ENCODE measurements at regions not wholly inside any gene's neighbourhood (a gene's known extent, or its start where the extent isn't known, plus 50 kb on each side); places are given as distances from the start of the nearest gene placed in this dataset.

DNA sequence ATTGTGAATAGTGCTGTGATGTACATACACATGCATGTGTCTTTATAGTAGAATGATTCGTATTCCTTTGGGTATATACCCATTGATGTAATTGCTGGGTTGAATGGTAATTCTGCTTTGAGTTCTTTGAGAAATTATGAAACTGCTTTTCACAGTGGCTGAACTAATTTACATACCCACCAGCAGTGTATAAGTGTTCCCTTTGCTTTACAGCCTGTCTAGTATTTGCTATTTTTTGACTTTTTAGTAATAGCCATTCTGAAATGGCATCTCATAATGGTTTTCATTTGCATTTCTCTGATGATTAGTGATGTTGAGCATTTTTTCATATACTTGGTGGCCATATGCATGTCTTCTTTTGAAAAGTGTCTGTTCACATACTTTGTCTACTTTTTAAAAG is 54.5 kb upstream of the FAM78B start:
- no peak for DNase-seq

DNA sequence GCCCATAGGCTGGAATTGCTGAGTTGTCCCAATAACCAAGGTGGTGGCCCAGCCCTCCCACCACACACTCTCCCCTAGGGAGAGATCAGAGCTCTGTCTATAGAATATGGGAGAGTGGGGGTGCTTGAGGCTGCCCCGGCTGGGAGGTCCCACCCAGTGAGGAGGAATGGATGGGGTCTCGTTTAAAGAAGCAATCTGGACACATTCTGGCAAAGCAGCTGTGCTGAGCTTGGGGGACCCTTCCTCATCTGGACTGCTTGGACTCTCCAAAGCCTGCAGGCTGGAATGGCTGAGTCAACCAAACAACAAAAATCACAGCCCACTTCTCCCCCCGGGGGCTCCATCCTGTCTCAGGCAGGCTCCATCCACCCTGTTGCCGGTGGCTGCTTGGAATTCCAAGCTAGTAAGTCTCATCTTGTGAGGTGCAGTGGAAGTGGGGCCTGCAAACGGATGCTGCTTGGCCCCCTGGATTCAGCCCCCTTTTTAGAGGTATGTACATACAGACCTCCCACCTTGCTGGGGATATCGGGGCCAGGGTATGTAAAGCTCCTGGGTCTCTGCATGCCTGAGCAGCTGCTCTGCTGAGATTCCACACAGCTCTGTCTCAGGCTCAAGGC is 67.1 kb upstream of the FAM78B start:
- no peak for DNase-seq

DNA sequence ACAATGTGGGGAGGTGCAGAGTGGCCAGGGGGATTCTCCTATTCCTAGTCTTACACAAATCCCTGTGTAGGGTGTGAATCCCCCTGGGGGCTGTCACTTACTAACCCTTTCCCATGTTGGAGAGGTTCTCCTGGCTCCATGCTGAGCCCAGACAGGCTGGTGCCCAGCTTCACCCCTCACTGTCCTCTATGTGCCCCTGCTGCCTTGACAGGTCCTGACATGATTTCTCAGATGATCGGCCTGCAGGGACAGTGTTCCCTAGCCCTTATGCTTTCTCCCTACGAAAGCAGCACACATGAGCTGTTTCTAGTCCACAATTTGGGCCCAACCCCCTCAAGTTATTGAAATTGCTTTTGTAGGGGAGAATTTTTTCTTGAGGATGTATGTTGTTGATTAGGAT is 68.9 kb upstream of the FAM78B start:
- DNase-seq, result no peak

DNA sequence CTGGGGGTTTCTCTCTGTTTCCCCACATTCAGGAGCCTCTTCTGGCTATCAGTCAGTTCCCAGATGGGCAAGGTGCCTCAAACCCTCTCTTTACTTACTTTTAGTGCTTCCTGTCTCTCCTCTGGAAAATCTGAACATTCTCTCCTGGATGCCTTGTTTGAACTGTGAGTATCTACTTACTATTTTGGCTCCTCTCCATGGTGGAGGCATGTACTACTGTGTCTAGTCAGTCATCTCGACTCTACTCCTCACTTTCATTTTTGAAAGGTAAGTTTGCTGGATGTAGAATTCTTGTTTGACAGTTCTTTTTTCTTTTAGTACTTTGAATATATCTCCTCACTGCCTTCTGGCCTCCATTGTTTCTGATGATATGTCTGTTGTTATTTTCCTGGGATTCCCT is 70.9 kb upstream of the FAM78B start:
- no peak for DNase-seq

DNA sequence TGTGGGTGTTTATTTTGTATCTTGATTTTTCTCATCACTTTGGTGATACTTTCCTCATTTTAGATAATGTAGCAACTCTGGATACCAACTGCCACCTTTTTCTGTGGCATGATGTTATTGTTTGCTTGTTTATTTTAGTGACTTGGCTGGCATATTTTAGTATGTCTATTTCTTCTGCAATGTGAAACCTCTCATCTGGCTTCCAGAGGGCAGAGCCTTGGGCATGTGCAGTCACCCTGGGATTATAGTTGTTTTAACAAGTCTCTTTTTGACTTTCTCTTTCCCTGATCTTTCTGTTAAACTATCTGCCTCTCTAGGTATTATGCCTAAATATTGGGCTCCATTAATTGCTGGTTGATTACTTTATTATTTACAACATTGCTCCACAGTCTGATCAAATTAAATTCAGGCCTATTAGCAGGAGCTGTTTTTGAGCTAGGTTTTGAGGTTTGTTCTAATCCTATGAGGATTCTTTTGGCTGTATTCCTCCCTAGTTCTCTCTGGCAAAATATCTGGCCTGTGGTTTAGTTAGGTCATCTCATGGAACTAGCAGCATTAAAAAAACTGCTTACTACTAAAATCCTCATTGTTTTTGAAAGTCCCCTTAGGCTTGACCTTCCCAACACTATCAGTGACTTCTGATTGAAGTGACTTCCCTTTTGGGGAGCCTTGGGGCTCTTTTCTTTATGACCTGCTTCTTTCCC is 86.4 kb upstream of the FAM78B start:
- no peak for DNase-seq

DNA sequence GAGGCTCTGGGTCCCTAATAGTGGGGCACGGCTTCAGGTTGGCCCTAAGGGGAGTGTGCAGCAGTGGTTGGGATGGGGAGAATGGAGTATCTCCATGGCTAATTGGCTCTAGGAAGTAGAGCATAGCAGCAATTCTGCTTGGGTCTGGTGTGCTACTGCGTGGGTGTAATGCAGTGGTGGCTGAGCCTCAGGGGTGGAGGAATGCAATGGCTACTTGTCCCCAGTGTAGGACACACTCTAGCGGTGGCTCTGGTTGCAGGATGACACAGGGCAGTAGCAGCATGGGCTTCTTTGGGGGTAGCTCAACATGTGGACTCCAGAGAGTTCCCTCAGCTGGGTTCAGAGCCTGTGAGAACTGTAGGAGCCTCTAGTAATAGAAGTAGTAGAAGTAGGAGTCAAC is 91.2 kb upstream of the FAM78B start:
- DNase-seq, result no peak

DNA sequence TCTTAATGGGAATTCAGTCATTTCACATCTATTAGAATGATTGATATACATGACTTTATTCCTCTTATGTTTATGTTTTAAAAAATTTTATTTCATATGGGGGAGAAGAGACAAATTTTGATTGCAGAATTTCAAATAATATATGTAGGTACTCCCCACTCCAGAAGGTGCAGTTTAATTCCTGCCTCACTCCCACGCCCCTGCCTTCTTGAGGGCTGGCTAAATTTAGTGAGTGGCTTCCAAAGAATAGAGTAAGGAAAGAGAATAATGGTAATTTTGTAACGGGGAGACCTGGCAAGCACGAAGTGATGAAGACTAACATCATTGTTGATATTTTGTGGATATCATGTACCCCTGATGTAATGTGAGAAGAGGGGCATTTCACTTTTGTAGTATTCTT is 94.7 kb upstream of the FAM78B start:
- DNase-seq, result no peak

DNA sequence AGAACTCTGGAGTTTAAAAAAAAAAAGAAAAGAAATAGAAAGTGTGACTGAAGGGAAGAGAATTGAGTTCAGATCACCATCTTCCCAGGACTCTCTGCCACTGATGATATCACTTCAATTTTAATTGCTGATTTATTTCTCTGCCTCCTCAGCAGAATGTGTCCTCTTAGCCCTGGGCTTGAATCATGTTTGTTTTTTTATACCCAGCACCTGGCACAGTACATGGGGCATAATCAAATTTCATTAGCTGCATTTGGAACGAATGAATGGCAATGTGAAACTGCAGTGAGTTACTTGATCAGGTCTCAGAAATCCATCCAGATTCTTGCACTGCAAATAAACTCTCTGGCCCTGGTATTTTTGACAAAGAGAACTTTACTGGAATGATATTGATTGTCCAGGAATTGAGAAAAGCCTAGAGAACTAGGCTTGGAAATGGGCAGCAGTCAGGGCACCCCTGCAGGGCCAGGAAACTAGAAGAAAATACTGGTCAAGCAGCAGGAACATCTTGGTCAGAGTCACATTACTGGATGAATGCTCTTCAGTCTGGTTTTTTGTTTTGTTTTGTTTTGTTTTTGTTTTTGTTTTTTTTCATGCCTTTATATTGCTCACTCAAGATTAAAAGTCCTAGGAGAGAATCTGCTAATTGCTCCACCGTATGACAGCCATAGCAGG is 103.8 kb upstream of the FAM78B start:
- no peak for DNase-seq

DNA sequence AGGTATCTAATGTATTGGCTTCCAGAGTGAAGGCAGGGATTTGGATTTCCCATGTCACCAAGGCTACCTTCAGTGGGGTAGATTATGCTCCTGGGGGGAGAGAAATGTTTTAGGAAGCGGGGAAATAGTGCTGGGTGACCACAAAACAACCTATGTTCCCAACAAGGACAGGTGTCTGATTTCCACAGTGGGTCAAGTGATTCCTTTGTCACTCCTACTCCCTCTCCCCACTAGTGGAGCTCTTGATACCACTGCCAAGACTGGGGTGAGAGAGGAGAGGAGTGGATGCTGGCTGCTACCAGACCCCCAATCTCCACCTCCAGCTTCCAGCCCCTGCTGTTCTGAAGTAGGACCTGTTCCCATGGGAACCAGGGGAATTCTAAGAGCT is 104.3 kb upstream of the FAM78B start:
- no peak for DNase-seq

DNA sequence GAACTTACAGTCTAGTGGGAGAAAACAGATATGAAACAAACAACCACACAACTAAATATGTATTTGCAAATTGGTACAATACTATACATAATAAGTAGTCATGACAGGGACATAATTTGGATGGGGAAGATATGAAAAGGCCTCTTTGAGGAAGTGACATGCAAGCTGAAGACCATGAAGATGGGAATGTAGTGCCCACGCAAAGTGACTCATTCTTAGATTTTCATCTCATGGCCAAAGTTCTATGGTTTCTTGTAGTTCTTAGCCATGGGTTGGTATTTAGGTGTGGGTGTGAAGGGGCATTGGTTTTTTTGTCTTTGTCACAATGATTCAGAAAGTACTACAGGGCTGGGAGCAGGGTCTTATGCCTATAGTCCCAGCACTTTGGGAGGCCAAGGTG is 105.4 kb upstream of the FAM78B start:
- no peak for DNase-seq

DNA sequence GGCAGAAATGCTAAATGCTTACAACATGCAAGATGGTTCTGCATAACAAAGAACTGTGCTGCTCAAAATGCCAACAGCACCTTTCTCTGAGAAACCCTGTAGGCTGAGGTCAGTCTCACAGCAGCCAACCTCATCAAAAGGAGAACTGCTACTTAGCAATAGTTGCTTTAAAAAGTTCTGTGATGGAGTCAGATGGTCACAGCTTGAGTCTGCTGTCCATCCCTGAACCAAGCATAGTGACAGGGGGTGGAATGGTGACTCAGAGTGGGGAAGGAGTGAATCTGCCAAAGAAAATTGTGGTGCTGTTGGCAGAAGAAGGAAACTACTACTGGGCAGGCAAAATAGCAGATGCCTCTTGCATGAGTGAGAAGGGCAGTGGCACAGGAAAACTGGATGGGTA is 106.0 kb upstream of the FAM78B start:
- no peak for DNase-seq

DNA sequence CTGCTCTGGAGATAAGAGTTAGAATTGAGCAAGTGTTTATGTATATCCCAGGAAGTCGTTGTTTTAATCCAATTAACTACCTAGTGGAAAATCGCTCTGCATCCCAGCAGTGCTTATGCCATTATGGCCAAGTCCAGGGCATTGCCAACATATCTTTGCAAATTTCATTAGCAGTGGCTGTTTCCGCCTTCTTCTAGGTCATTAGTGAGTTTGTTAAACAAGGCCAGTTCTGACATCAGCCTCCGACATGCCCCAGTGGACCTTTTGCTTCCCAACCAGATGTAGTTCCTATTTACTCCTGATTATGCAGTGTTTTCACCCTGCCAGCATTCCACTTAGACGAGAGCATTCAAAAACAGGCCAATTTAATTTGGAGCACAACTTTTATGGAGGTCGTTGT is 106.8 kb upstream of the FAM78B start:
- no peak for DNase-seq

DNA sequence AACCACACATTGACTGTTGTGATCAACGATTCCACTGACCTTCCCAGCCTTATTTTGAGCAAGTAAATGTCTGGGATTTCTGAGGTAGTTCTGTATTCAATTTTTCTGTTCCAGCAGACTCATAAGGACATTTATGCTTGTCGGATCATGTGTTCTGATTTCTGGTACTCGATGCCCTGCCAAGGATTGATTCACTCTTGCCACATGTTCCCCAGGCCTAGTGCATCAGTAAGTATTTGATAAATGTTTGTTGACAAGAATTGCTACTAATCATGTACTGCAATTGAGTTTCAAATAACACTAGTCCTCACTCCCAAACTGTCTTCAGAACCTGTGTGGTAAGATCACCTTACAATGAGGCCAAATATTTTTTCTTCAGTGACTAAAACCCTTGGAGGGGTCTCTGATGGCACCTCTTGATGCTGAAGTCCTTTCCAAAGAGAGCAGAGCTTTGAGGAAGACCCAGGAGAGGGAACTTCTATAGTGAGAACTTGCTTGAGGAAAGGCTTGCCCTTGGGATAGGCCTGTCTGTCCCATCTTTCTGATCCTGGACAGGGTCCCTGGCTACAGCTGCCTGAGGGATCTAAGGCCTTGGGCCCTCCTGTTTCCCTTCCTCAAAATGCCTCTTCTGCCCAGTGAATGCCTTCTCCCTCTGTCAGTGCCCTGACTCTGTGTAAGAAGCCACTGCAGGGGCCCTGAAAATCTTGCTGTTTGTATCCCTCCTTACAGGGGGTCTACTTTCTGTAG is 115.8 kb upstream of the FAM78B start:
- no peak for DNase-seq

DNA sequence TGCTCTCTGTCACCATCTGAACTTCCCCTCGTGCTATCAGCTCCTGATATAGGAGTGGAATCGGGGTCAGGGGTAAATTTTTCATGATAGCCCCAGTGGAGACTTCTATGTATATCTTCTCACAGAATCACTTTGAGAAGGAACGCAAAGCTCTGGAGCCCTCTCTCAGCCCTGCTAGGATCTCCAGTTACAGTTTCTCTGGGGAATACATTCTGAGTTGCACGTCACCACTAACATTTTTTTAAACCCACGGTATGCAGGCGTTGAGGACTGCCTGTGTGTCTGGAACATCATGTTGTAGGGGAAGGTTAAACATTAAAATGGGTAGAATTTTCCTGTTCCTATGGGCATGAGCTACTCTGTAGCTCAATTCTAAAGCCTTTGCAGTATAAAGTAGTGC is 116.4 kb upstream of the FAM78B start:
- no peak for DNase-seq

DNA sequence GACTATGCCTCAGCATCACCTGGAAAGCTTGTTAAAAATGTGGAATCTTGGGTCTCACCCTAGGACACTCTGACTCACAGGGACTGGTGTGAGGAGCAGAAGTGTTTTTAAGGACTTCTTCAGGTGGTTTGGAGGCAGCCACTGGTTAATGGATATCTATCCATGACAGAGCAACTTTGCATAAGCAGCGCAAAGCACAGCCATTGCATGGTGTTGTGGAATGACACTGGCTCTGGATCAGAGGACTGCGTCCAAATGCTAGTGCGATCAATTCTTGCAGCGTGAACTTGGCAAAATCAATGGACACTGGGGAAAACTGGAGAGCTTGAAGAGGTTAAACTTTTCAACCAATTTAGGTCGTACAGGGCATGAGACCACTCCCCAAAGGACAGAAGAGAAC is 116.8 kb upstream of the FAM78B start:
- no peak for DNase-seq

DNA sequence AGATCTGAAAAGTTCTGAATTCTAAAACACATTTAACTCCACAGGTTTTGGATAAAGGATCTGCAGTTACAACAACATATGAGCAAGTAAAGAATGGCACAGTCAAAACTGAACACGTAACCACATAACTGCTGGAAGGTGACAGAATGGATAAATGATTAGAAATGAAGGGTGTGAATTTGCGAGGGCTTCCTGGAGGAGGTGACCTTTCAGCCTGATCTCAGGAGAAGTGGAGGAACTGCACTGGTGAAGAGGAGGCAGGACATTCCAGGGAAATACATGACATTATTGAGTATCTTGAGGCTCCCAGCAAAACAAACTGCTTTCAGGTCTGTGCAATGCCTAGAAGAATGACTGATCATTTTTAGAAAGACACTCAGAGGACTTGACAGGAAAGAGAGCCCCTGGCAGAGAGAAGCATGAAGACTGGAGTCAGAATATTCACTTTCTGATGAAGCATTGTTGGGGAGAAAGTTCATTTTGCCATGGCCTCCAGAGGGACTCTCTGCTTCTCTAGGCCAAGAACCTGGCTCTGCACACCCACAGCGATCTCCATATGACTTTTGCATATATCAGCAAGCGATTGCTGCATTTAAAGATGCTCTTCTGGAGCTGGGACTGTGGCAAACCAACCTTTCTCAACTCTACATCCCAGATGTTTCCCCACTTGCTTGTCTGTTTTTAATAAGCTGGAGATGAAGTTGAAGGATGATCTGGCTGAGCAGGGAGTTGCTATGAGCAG is 122.7 kb upstream of the FAM78B start:
- DNase-seq, result no peak

DNA sequence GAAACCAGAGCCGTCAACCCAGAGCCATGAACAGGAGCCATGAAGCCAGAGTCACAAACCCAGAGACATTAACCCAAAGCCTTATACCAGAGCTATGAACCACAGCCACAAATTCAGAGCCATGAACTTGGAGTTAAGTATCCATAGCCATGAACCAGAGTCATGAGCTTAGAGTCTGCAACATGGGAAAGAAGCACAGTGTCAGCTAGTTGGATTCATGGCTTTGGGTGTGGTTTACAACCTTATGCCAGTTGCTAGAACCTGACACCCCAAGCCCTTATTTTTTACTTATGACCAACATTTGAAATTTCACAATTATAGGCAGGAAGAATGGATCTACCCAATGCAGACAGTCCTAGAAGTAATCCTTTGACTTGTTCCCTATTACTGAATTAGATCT is 128.9 kb upstream of the FAM78B start:
- no peak for DNase-seq

DNA sequence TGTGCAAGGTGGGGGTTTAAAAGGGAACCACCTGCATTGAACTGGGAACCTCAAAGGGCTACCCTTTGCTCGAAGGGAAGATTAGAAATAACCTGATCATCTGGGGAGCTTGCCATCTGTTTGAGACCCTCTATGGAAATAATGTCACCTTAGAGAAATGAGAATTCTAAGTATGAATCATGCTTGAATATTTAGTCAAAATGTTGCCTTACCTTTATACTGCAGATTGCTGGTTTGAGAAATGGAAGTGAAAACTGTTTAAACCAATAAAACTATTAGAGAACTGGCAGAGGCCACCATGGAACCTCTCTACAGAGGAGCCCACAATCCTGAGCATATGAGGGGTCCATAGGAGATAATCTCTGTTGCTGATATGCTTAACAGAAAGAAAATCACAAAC is 131.2 kb upstream of the FAM78B start:
- no peak for DNase-seq

DNA sequence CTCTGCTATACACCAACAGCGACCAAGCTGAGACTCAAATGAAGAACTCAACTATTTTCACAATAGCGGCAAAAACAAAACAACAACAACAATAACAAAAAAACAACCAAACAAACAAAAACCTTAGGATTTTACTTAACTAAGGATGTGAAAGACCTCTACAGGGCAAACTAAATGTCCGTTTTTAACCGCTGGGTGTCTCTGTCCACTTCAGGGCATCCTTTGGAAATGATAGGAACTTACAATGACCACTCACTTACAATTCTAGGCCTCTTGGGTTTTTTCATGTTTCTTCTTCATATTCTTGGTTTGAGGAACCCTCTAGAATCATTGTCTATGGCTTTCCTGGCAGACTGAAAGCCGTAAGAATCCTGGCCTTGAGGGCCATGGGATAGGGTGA is 134.0 kb upstream of the FAM78B start:
- no peak for DNase-seq

DNA sequence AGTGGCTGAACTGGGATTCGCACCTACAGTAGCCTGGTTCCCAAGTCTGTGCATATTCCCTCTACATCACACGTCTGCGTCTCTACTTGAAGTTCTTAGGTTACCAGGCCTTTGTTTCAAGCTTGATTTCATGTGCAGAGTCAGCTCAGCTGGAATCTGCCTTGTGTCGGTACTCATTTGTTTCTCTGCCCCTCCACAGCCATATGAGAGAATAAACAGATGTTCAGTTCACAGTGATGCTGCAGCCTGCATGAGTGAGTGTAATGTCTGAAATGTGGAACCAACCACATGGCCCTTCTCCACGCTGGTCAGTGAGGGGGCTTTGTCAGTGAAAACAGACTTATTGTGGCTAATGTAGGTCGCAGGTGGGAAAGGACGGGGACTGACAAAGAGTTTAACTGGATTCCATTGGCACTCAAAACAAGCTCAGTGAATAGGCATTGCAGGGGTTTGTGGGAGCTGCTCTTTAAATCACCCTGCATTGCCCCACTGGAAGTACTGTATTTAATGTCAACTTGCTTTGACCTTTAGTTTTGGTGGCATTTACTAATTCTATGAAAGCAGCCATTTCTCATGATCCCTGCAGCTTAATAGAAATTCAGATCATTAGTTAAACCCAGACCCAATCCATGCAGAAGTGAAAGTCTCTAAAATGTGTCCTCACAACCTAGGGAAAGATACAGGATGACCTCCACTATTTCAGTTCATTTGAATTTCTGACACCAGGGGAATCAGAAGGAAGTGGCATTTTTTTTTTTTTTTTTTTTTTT is 136.4 kb upstream of the FAM78B start:
- no peak for DNase-seq

DNA sequence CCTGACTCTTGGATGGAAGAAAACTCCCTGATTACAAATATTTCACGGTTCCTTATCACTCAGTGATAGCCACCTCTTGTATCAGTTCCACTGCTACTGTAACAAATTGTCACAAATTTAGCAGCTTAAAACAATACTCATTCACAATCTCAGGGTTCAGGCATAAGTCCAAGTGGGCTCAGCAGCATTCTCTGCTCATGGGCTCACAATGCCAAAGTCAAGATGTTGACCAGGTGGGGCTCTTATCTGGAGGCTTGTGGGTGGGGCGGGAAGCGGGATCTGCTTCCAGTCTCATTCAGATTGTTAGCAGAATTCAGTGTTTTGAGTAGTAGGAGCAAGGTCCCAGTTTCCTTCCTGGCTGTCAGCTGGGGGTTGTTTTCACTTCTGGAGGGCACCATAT is 137.3 kb upstream of the FAM78B start:
- DNase-seq, result no peak

DNA sequence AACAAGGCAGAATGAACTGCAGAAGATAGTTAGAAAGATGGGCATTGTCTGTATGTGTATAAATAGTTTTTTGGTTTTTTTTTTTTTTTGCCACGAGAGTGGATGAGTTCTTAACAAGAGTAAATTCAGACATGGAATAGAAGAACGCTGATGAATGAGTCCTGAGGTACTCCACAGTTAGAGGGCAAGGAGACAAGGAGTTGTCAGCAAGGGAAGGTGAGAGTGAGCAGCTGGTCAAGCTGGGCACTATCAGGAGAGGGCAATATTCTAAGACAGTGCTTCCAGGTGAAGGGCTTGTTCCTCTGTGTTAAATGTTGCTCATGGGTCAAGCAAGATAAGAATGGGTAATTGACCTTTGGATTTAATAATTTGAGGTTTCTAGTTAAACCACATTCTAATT is 138.6 kb upstream of the FAM78B start:
- no peak for DNase-seq

Measured in suppressor macrophage treated with lipopolysaccharide for 4 hours (primary cell).